ENCODE measurements at regions not wholly inside any gene's neighbourhood (a gene's known extent, or its start where the extent isn't known, plus 50 kb on each side); places are given as distances from the start of the nearest gene placed in this dataset.

- Histone ChIP-seq H3K27ac (no peak overlapping the region), H3K9me3 (no peaks in the 10 kb centered on the region), H3K27me3 (no peaks in the 10 kb centered on the region), H3K4me3 (no peak overlapping the region), H3K36me3 (no peaks in the 10 kb centered on the region), H3K4me1 (peaks cover 0 to 17% (median 0%) of the 10 kb centered on the region in 4 donors)
- 90 to 91% methylated on average over 13 of the region's 13 CpGs for WGBS, 2 donors
- TF ChIP-seq POLR2A (IDR thresholded peaks at IDR 0.05) (no peak), CTCF (IDR thresholded peaks at IDR 0.05) (no peak), EP300 (IDR thresholded peaks at IDR 0.05) (no peak)
- DNase-seq (ENCODE audit: low spot score in 2 of 2) = no peak
These were observed 292.4 kb downstream of the THBS2 start for GRCh38 chr6:168961264-168961656.

GRCh38 chr6:168960551-168961263 lies 292.9 kb downstream of the THBS2 start:
- Histone ChIP-seq H3K4me3 (no peak overlapping the region), H3K27ac (no peak overlapping the region)
- 72 to 75% methylated on average over 11 of the region's 11 CpGs for WGBS, 2 donors

GRCh38 chr6:168959696-168960095 lies 293.9 kb downstream of the THBS2 start:
- Histone ChIP-seq H3K9me3 (no peaks in the 10 kb centered on the region), H3K4me1 (peaks cover 0 to 20% (median 0%) of the 10 kb centered on the region in 4 donors), H3K27me3 (no peaks in the 10 kb centered on the region), H3K36me3 (no peaks in the 10 kb centered on the region), H3K4me3 (no peak overlapping the region), H3K27ac (no peak overlapping the region)
- no peak for DNase-seq (ENCODE audit: low spot score in 2 of 2)
- TF ChIP-seq CTCF (IDR thresholded peaks at IDR 0.05) (no peak), EP300 (IDR thresholded peaks at IDR 0.05) (no peak), POLR2A (IDR thresholded peaks at IDR 0.05) (no peak)
- WGBS, 2 donors = 89 to 91% methylated on average over 4 of the region's 4 CpGs

More at GRCh38 chr6:168960551-168961263, 292.9 kb downstream of the THBS2 start:
- H3K36me3 ChIP-seq = no peaks in the 10 kb centered on the region
- H3K4me1 ChIP-seq = peaks cover 0 to 21% (median 0%) of the 10 kb centered on the region in 4 donors
- DNase-seq (ENCODE audit: low spot score in 2 of 2) = no peak
- H3K9me3 ChIP-seq = no peaks in the 10 kb centered on the region
- TF ChIP-seq POLR2A (IDR thresholded peaks at IDR 0.05) = no peak
- no peak for TF ChIP-seq EP300 (IDR thresholded peaks at IDR 0.05)
- TF ChIP-seq CTCF (IDR thresholded peaks at IDR 0.05) = no peak
- no peaks in the 10 kb centered on the region for H3K27me3 ChIP-seq

- peak; percentile 62 to 88 (median 80) for TF ChIP-seq CTCF (IDR thresholded peaks at IDR 0.05)
- TF ChIP-seq POLR2A (IDR thresholded peaks at IDR 0.05) = no peak
- peak in 1 of 2 donors; percentile 43 for TF ChIP-seq EP300 (IDR thresholded peaks at IDR 0.05)
- WGBS, 2 donors = 48 to 49% methylated on average over 6 of the region's 6 CpGs
- DNase-seq (ENCODE audit: low spot score in 2 of 2) = peak; percentile 47 to 70
These were observed 296.5 kb downstream of the THBS2 start for GRCh38 chr6:168956884-168957730.

More at GRCh38 chr6:168956884-168957730, 296.5 kb downstream of the THBS2 start:
- peaks cover 0 to 10% (median 0%) of the 10 kb centered on the region in 4 donors for H3K4me1 ChIP-seq
- no peak overlapping the region for H3K4me3 ChIP-seq
- H3K36me3 ChIP-seq = no peaks in the 10 kb centered on the region
- H3K27ac ChIP-seq = peak overlapping the region in 2 of 4 donors; percentile 9 to 42
- H3K9me3 ChIP-seq = no peaks in the 10 kb centered on the region
- H3K27me3 ChIP-seq = no peaks in the 10 kb centered on the region

Measured in tibial nerve (tissue), 4 donors.